CD14-positive monocyte (primary cell): ENCODE measurements at regions not wholly inside any gene's neighbourhood (a gene's known extent, or its start where the extent isn't known, plus 50 kb on each side); places are given as distances from the start of the nearest gene placed in this dataset.

ENCODE experiments used
- DNase-seq, 3 donors: peaks; one replicate each; pipeline ENCODE4 v3.0.0-alpha.2; 2011 to 2022
- H2AFZ ChIP-seq: 2 replicates; pipeline ENCODE4 v1.6.0; 2012; ENCODE audit warnings: mild to moderate bottlenecking, low read depth, low read length, inconsistent platforms; ENCODE audit not compliant: insufficient read depth, poor library complexity, severe bottlenecking
- H3K27ac ChIP-seq, 2 donors: 1 replicate in 1 of 2; 2 replicates in 1 of 2; pipeline ENCODE4 v1.5.1; 2012 to 2013; ENCODE audit warnings: low read length in 2 of 2, control low read depth in 1 of 2, inconsistent platforms in 1 of 2, low read depth in 1 of 2, mild to moderate bottlenecking in 1 of 2
- H3K27me3 ChIP-seq, 2 donors: one replicate each; pipeline versions ENCODE4 v1.6.0 to v1.6.1; 2011 to 2013; ENCODE audit warnings: low read length in 2 of 2; ENCODE audit not compliant: control insufficient read depth in 2 of 2, insufficient read depth in 2 of 2
- H3K36me3 ChIP-seq, 2 donors: replicated peaks in 1 of 2; 1 replicate in 1 of 2; 2 replicates in 1 of 2; pipeline versions ENCODE4 v1.5.1 to v1.6.1; 2012 to 2013; ENCODE audit warnings: low read length in 2 of 2, control low read depth in 1 of 2, inconsistent platforms in 1 of 2, mild to moderate bottlenecking in 1 of 2; ENCODE audit not compliant: insufficient read depth in 2 of 2, control insufficient read depth in 1 of 2
- H3K4me1 ChIP-seq, 2 donors: 1 replicate in 1 of 2; 2 replicates in 1 of 2; pipeline versions ENCODE4 v1.5.1 to v1.6.1; 2012 to 2013; ENCODE audit warnings: low read length in 2 of 2, control low read depth in 1 of 2, inconsistent platforms in 1 of 2, mild to moderate bottlenecking in 1 of 2, moderate library complexity in 1 of 2; ENCODE audit not compliant: insufficient read depth in 2 of 2, control insufficient read depth in 1 of 2
- H3K4me2 ChIP-seq: replicated peaks from 2 replicates; pipeline ENCODE3; 2012; ENCODE audit warnings: low read length, moderate library complexity, mild to moderate bottlenecking; ENCODE audit not compliant: poor library complexity, severe bottlenecking; ENCODE audit errors: extremely low read depth
- H3K4me3 ChIP-seq, 3 experiments: fragments of 200-600 bp in 1 of 3; sonication (generic) in 1 of 3; replicated peaks in 1 of 3; 1 replicate in 2 of 3; 2 replicates in 1 of 3; pipeline ENCODE4 v1.5.1; 2011 to 2013; ENCODE audit warnings: low read length in 3 of 3, mild to moderate bottlenecking in 3 of 3, control low read depth in 2 of 3, low read depth in 2 of 3, inconsistent platforms in 1 of 3, moderate library complexity in 1 of 3
- H3K79me2 ChIP-seq: 2 replicates; pipeline ENCODE4 v1.6.0; 2012; ENCODE audit warnings: mild to moderate bottlenecking, control low read depth, inconsistent platforms, low read length, moderate library complexity; ENCODE audit not compliant: insufficient read depth
- H3K9ac ChIP-seq: 2 replicates; pipeline ENCODE4 v1.6.0; 2017; ENCODE audit warnings: low read length, mild to moderate bottlenecking; ENCODE audit not compliant: insufficient read depth, poor library complexity, severe bottlenecking
- H3K9me3 ChIP-seq, 2 donors: replicated peaks in 1 of 2; 1 replicate in 1 of 2; 2 replicates in 1 of 2; pipeline versions ENCODE4 v1.5.1 to v1.6.1; 2012 to 2013; ENCODE audit warnings: low read length in 2 of 2, control low read depth in 1 of 2; ENCODE audit not compliant: control insufficient read depth in 1 of 2, insufficient read depth in 1 of 2
- H4K20me1 ChIP-seq: 2 replicates; pipeline ENCODE4 v1.6.0; 2012; ENCODE audit warnings: mild to moderate bottlenecking, low read length, control low read depth, moderate library complexity; ENCODE audit not compliant: insufficient read depth
- H3K27ac Mint-ChIP-seq, 7 donors: one replicate each; pipeline ENCODE4 v1.8.0; 2020; ENCODE audit warnings: mild to moderate bottlenecking in 7 of 7, mixed read lengths in 7 of 7, moderate library complexity in 6 of 7, inconsistent platforms in 2 of 7
- H3K27me3 Mint-ChIP-seq, 3 donors: one replicate each; pipeline ENCODE4 v1.8.0; 2021 to 2022; ENCODE audit warnings: low read depth in 3 of 3, mild to moderate bottlenecking in 3 of 3, mixed read lengths in 3 of 3, moderate library complexity in 3 of 3, inconsistent platforms in 1 of 3
- H3K36me3 Mint-ChIP-seq, 2 donors: one replicate each; pipeline ENCODE4 v1.8.0; 2020; ENCODE audit warnings: mixed read lengths in 2 of 2, inconsistent platforms in 1 of 2, mild to moderate bottlenecking in 1 of 2
- H3K4me1 Mint-ChIP-seq: one replicate; pipeline ENCODE4 v1.8.0; 2020; ENCODE audit warnings: mild to moderate bottlenecking, mixed read lengths
- H3K4me3 Mint-ChIP-seq, 2 donors: one replicate each; pipeline ENCODE4 v1.8.0; 2020; ENCODE audit warnings: mild to moderate bottlenecking in 2 of 2, mixed read lengths in 2 of 2, moderate library complexity in 1 of 2
- H3K9me3 Mint-ChIP-seq, 7 donors: one replicate each; pipeline ENCODE4 v1.8.0; 2020 to 2022; ENCODE audit warnings: mixed read lengths in 7 of 7, mild to moderate bottlenecking in 6 of 7, moderate library complexity in 6 of 7, inconsistent platforms in 2 of 7
- CTCF ChIP-seq: fragments of 200-600 bp; IDR thresholded peaks from one replicate; pipeline ENCODE4 v1.8.0; 2022; ENCODE audit warnings: antibody characterized with exemption, mild to moderate bottlenecking
- WGBS: methylation state at CpG from one replicate; pipeline ENCODE4 v1.1.5; 2013; ENCODE audit warnings: missing lambda C conversion rate; ENCODE audit not compliant: insufficient coverage; 5-methylcytosine and 5-hydroxymethylcytosine counted together
- intact Hi-C, 2 donors: fragments of 100-400 bp; cut with micrococcal nuclease; formaldehyde crosslinking; loops; one replicate each; pipeline versions ENCODE4 v1.15.0 to v1.15.1; 2023

GRCh38 chr12:116393859-116394650 lies 116.6 kb upstream of the MED13L start:
- Histone ChIP-seq H3K36me3 (no peaks in the 10 kb centered on the region), H2AFZ (peak overlapping the region; percentile 22), H3K9ac (no peak overlapping the region), H4K20me1 (no peaks in the 10 kb centered on the region), H3K79me2 (no peaks in the 10 kb centered on the region), H3K4me1 (peaks cover 16% of the 10 kb centered on the region in 2 donors), H3K4me3 (no peak overlapping the region), H3K27ac (no peak overlapping the region), H3K27me3 (no peaks in the 10 kb centered on the region), H3K9me3 (peaks cover 11 to 18% of the 10 kb centered on the region in 2 donors), H3K4me2 (no peak overlapping the region)
- no peak for TF ChIP-seq CTCF
- peak in 2 of 3 donors; percentile 21 to 33 for DNase-seq
- Mint-ChIP-seq H3K4me1 (peaks cover 21% of the 10 kb centered on the region), H3K9me3 (peaks cover 10 to 23% (median 20%) of the 10 kb centered on the region in 7 donors), H3K27me3 (peaks cover 0 to 2% (median 0%) of the 10 kb centered on the region in 3 donors), H3K4me3 (peak overlapping the region in 1 of 2 donors; percentile 54), H3K27ac (peak overlapping the region in 3 of 7 donors; percentile 3 to 10 (median 6)), H3K36me3 (peaks cover 0 to 7% of the 10 kb centered on the region in 2 donors)
- intact Hi-C loops, result no loop called here
- WGBS, result 47% methylated on average over 6 of the region's 14 CpGs

DNA sequence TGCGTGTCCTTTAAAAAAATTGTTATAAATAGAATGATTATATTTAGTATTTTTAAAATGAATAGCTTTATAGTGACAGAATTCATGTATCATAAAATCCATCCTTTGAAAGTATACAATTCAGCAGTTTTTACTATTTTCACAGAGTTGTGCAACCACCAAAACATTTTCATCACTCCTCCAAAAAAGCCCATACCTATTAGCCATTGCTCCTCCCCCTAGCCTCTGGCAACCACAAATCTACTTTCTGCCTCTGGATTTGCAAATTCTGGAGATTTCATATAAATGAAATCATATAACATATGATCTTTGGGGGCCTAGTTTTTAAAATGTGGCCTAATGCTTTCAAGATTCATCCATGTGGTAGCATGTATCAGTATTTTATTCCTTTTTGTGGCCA lies 117.9 kb upstream of the MED13L start:
- Histone ChIP-seq H3K9me3 (peaks cover 11 to 18% of the 10 kb centered on the region in 2 donors), H3K4me3 (no peak overlapping the region), H2AFZ (no peak overlapping the region), H3K9ac (no peak overlapping the region), H3K27ac (no peak overlapping the region), H3K79me2 (no peaks in the 10 kb centered on the region), H3K4me2 (no peak overlapping the region), H3K27me3 (no peaks in the 10 kb centered on the region), H3K4me1 (peaks cover 21 to 22% of the 10 kb centered on the region in 2 donors), H3K36me3 (no peaks in the 10 kb centered on the region), H4K20me1 (no peaks in the 10 kb centered on the region)
- no CpG with 5 or more reads among the region's 1 CpG for WGBS
- H3K27ac Mint-ChIP-seq, result no peak overlapping the region
- H3K9me3 Mint-ChIP-seq, result peaks cover 13 to 32% (median 24%) of the 10 kb centered on the region in 7 donors
- peaks cover 26% of the 10 kb centered on the region for H3K4me1 Mint-ChIP-seq
- peak in 1 of 3 donors; percentile 33 for DNase-seq
- H3K36me3 Mint-ChIP-seq, result peaks cover 0 to 7% of the 10 kb centered on the region in 2 donors
- intact Hi-C loops, result no loop called here
- peaks cover 0 to 2% (median 0%) of the 10 kb centered on the region in 3 donors for H3K27me3 Mint-ChIP-seq
- H3K4me3 Mint-ChIP-seq, result no peak overlapping the region
- no peak for TF ChIP-seq CTCF
